ENCODE measurements at regions not wholly inside any gene's neighbourhood (a gene's known extent, or its start where the extent isn't known, plus 50 kb on each side); places are given as distances from the start of the nearest gene placed in this dataset.

GRCh38 chr7:35546691-35547429, 148.1 kb downstream of the HERPUD2 start:
- Histone ChIP-seq H3K79me2 (ENCODE audit: insufficient read depth, low read length) (no peaks in the 10 kb centered on the region), H3F3A (ENCODE audit: insufficient read depth) (no peaks in the 10 kb centered on the region), H3K9me2 (replicated peaks; ENCODE audit: insufficient read depth, low read length) (no peaks in the 10 kb centered on the region), H3K4me2 (ENCODE audit: low read depth, low read length, poor library complexity, severe bottlenecking) (no peak overlapping the region), H3K4me3 (ENCODE audit: insufficient read depth, low read length, poor library complexity, severe bottlenecking) (no peak overlapping the region), H3K27ac (ENCODE audit: low read depth, low read length) (no peak overlapping the region), H4K20me1 (ENCODE audit: low read depth, low read length) (no peaks in the 10 kb centered on the region), H2AFZ (ENCODE audit: low read depth, low read length, severe bottlenecking) (no peak overlapping the region), H3K27me3 (ENCODE audit: low read length) (no peaks in the 10 kb centered on the region; the same call in 1 of the 2 replicates), H3K9me3 (ENCODE audit: insufficient read depth, low read length) (no peaks in the 10 kb centered on the region), H3K36me3 (ENCODE audit: low read length) (no peaks in the 10 kb centered on the region), H3K9ac (ENCODE audit: low read length) (no peak overlapping the region)
- no peak for TF ChIP-seq EZH2phosphoT487 (conservative IDR thresholded peaks at IDR 0.05; ENCODE audit: low read length)
- TF ChIP-seq CTCF (IDR thresholded peaks at IDR 0.05; ENCODE audit: insufficient read depth, low read length, poor library complexity, severe bottlenecking): no peak

GRCh38 chr7:35545831-35546230, 149.1 kb downstream of the HERPUD2 start:
- H2AFZ ChIP-seq (ENCODE audit: low read depth, low read length, severe bottlenecking): no peak overlapping the region
- no peaks in the 10 kb centered on the region for H3K79me2 ChIP-seq (ENCODE audit: insufficient read depth, low read length)
- H3F3A ChIP-seq (ENCODE audit: insufficient read depth): no peaks in the 10 kb centered on the region
- no peaks in the 10 kb centered on the region for H3K9me3 ChIP-seq (ENCODE audit: insufficient read depth, low read length)
- H3K27me3 ChIP-seq (ENCODE audit: low read length): no peaks in the 10 kb centered on the region; the same call in 1 of the 2 replicates
- TF ChIP-seq CTCF (IDR thresholded peaks at IDR 0.05; ENCODE audit: insufficient read depth, low read length, poor library complexity, severe bottlenecking): no peak
- no peaks in the 10 kb centered on the region for H3K9me2 ChIP-seq (replicated peaks; ENCODE audit: insufficient read depth, low read length)
- H3K4me3 ChIP-seq (ENCODE audit: insufficient read depth, low read length, poor library complexity, severe bottlenecking): no peak overlapping the region
- H4K20me1 ChIP-seq (ENCODE audit: low read depth, low read length): no peaks in the 10 kb centered on the region
- no peak overlapping the region for H3K27ac ChIP-seq (ENCODE audit: low read depth, low read length)
- H3K4me2 ChIP-seq (ENCODE audit: low read depth, low read length, poor library complexity, severe bottlenecking): no peak overlapping the region
- H3K36me3 ChIP-seq (ENCODE audit: low read length): no peaks in the 10 kb centered on the region
- H3K9ac ChIP-seq (ENCODE audit: low read length): no peak overlapping the region

GRCh38 chr7:35544028-35544742, 150.8 kb downstream of the HERPUD2 start:
- H4K20me1 ChIP-seq (ENCODE audit: low read depth, low read length): no peaks in the 10 kb centered on the region
- no peak overlapping the region for H3K9ac ChIP-seq (ENCODE audit: low read length)
- H3K4me2 ChIP-seq (ENCODE audit: low read depth, low read length, poor library complexity, severe bottlenecking): no peak overlapping the region
- H2AFZ ChIP-seq (ENCODE audit: low read depth, low read length, severe bottlenecking): no peak overlapping the region
- H3F3A ChIP-seq (ENCODE audit: insufficient read depth): no peaks in the 10 kb centered on the region
- no peaks in the 10 kb centered on the region for H3K27me3 ChIP-seq (ENCODE audit: low read length)
- H3K9me2 ChIP-seq (replicated peaks; ENCODE audit: insufficient read depth, low read length): no peaks in the 10 kb centered on the region
- H3K4me3 ChIP-seq (ENCODE audit: insufficient read depth, low read length, poor library complexity, severe bottlenecking): no peak overlapping the region
- TF ChIP-seq CTCF (IDR thresholded peaks at IDR 0.05; ENCODE audit: insufficient read depth, low read length, poor library complexity, severe bottlenecking) (no peak), EZH2phosphoT487 (conservative IDR thresholded peaks at IDR 0.05; ENCODE audit: low read length) (no peak)
- H3K9me3 ChIP-seq (ENCODE audit: insufficient read depth, low read length): no peaks in the 10 kb centered on the region
- H3K27ac ChIP-seq (ENCODE audit: low read depth, low read length): no peak overlapping the region
- no peaks in the 10 kb centered on the region for H3K36me3 ChIP-seq (ENCODE audit: low read length)
- no peaks in the 10 kb centered on the region for H3K79me2 ChIP-seq (ENCODE audit: insufficient read depth, low read length)

Measured in SU-DHL-6 (cell line).